HCT116 (cell line): ENCODE measurements at regions not wholly inside any gene's neighbourhood (a gene's known extent, or its start where the extent isn't known, plus 50 kb on each side); places are given as distances from the start of the nearest gene placed in this dataset.

Experiments used
- ATAC-seq: fragments of 200-7000 bp; cut with Tn5 transposase; 2 replicates; pipeline ENCODE4 v1.9.1; 2020; ENCODE audit warnings: mild to moderate bottlenecking, moderate library complexity
- BruUV-seq: library from RNA; stranded (reverse); fragments of 400-500 nt; replicated peaks from 2 replicates; lab custom pipeline; 2021; lab: Mats Ljungman, UMichigan
- CTCF ChIA-PET: fragments of 300-600 bp; sonication (Branson Sonifier 250); formaldehyde crosslinking; loops from one replicate; lab custom pipeline; 2021; ENCODE audit warnings: antibody characterized with exemption; lab: Charles Lee
- POLR2A ChIA-PET: fragments of 300-600, 350-600 bp; sonication (Branson Sonifier 250); formaldehyde crosslinking; loops from one replicate; lab custom pipeline; 2021; ENCODE audit warnings: antibody characterized with exemption; lab: Charles Lee
- RAD21 ChIA-PET, 2 experiments: fragments of 300-600 bp; sonication (Branson Sonifier 250); formaldehyde crosslinking; loops; one replicate each; lab custom pipeline; 2023; ENCODE audit warnings: low total read pairs in 2 of 2; ENCODE audit not compliant: uncharacterized antibody in 2 of 2, unreplicated experiment in 2 of 2, low non-redundant PET in 1 of 2; lab: Charles Lee
- DNase-seq: peaks from one replicate; pipeline ENCODE4 v3.0.0-alpha.2; 2010; ENCODE audit warnings: low read depth, low spot score
- H2AFZ ChIP-seq: fragments of 200-600 bp; shearing (Covaris generic), sonication (generic); 2 replicates; pipeline ENCODE4 v1.6.1; 2017; ENCODE audit warnings: low read depth, mixed run types, mixed read lengths, antibody characterized with exemption, low read length; ENCODE audit not compliant: poor library complexity, severe bottlenecking
- H3K27ac ChIP-seq: 2 replicates; pipeline ENCODE4 v1.5.1; 2012; ENCODE audit warnings: low read depth, low read length
- H3K27me3 ChIP-seq: fragments of 200-600 bp; sonication (generic); 2 replicates; pipeline ENCODE4 v1.6.1; 2016; ENCODE audit warnings: mixed run types, low read length, mixed read lengths; ENCODE audit not compliant: insufficient read depth
- H3K36me3 ChIP-seq, 2 experiments: fragments of 200-500 bp in 1 of 2; fragments of 200-600 bp in 1 of 2; sonication (Bioruptor generic) in 1 of 2; sonication (generic) in 1 of 2; 2 replicates each; pipeline versions ENCODE4 v1.5.1 to v1.6.1; 2014 to 2016; ENCODE audit warnings: low read length in 2 of 2, inconsistent platforms in 1 of 2, mixed read lengths in 1 of 2, mixed run types in 1 of 2; ENCODE audit not compliant: insufficient read depth in 2 of 2, control insufficient read depth in 1 of 2
- H3K4me1 ChIP-seq, 2 experiments: fragments of 200-600 bp in 1 of 2; sonication (generic) in 1 of 2; 2 replicates each; pipeline versions ENCODE4 v1.5.1 to v1.6.1; 2012 to 2017; ENCODE audit warnings: low read length in 2 of 2, inconsistent platforms in 1 of 2, mild to moderate bottlenecking in 1 of 2, mixed read lengths in 1 of 2, mixed run types in 1 of 2, moderate library complexity in 1 of 2; ENCODE audit not compliant: insufficient read depth in 2 of 2, control insufficient read depth in 1 of 2
- H3K4me2 ChIP-seq: fragments of 200-600 bp; sonication (generic); 2 replicates; pipeline ENCODE4 v1.6.1; 2017; ENCODE audit warnings: mixed run types, low read length, mixed read lengths
- H3K4me3 ChIP-seq, 2 experiments: fragments of 200-600 bp in 1 of 2; sonication (generic) in 1 of 2; replicated peaks in 1 of 2; 2 replicates each; pipeline ENCODE4 v1.5.1; 2011 to 2016; ENCODE audit warnings: low read length in 2 of 2, control low read depth in 1 of 2, low read depth in 1 of 2, mild to moderate bottlenecking in 1 of 2, mixed read lengths in 1 of 2, mixed run types in 1 of 2
- H3K79me2 ChIP-seq: fragments of 200-600 bp; sonication (generic); 2 replicates; pipeline ENCODE4 v1.6.1; 2017; ENCODE audit warnings: mild to moderate bottlenecking, mixed run types, low read length, moderate library complexity, mixed read lengths; ENCODE audit not compliant: insufficient read depth
- H3K9ac ChIP-seq: fragments of 200-600 bp; sonication (generic); 2 replicates; pipeline ENCODE4 v1.6.1; 2016; ENCODE audit warnings: low read length, mixed read lengths
- H3K9me2 ChIP-seq: fragments of 200-600 bp; sonication (generic), shearing (Covaris generic); 2 replicates; pipeline ENCODE4 v1.6.1; 2017; ENCODE audit warnings: mixed run types, mild to moderate bottlenecking, moderate library complexity; ENCODE audit not compliant: insufficient read depth
- H3K9me3 ChIP-seq, 2 experiments: fragments of 200-500 bp in 1 of 2; fragments of 200-600 bp in 1 of 2; sonication (Bioruptor generic) in 1 of 2; sonication (generic) in 1 of 2; 2 replicates each; pipeline ENCODE4 v1.6.1; 2014 to 2017; ENCODE audit warnings: low read length in 2 of 2, mixed read lengths in 2 of 2, inconsistent platforms in 1 of 2, low read depth in 1 of 2, mild to moderate bottlenecking in 1 of 2, mixed run types in 1 of 2, moderate library complexity in 1 of 2; ENCODE audit not compliant: control insufficient read depth in 1 of 2, insufficient read depth in 1 of 2
- H4K20me1 ChIP-seq: fragments of 200-600 bp; sonication (generic), shearing (Covaris generic); 2 replicates; pipeline ENCODE4 v1.6.1; 2017; ENCODE audit warnings: mixed run types, mild to moderate bottlenecking, moderate library complexity; ENCODE audit not compliant: insufficient read depth
- CBX3 ChIP-seq: IDR thresholded peaks from 2 replicates; pipeline ENCODE4 v1.6.1; 2012; ENCODE audit warnings: low read depth
- CEBPB ChIP-seq: IDR thresholded peaks from 2 replicates; pipeline ENCODE4 v1.6.1; 2012; ENCODE audit warnings: low read depth
- FOSL1 ChIP-seq: IDR thresholded peaks from 2 replicates; pipeline ENCODE4 v1.6.1; 2012; ENCODE audit warnings: low read depth
- JUND ChIP-seq: IDR thresholded peaks from 2 replicates; pipeline ENCODE4 v1.6.1; 2012
- POLR2A ChIP-seq: IDR thresholded peaks from 2 replicates; pipeline ENCODE4 v1.7.0; 2011; ENCODE audit warnings: borderline replicate concordance; ENCODE audit not compliant: insufficient read depth, insufficient read length; ENCODE audit errors: extremely low read depth
- RAD21 ChIP-seq: IDR thresholded peaks from 2 replicates; pipeline ENCODE4 v1.6.1; 2012; ENCODE audit warnings: low read depth, mild to moderate bottlenecking
- REST ChIP-seq: IDR thresholded peaks from 2 replicates; pipeline ENCODE4 v1.6.1; 2012; ENCODE audit warnings: low read depth
- SIN3A ChIP-seq: IDR thresholded peaks from 2 replicates; pipeline ENCODE4 v1.6.1; 2012; ENCODE audit warnings: low read depth
- SP1 ChIP-seq: IDR thresholded peaks from 2 replicates; pipeline ENCODE4 v1.6.1; 2012; ENCODE audit warnings: low read depth
- SRF ChIP-seq: IDR thresholded peaks from 2 replicates; pipeline ENCODE4 v1.6.1; 2012; ENCODE audit warnings: low read depth
- TCF7L2 ChIP-seq: IDR thresholded peaks from 2 replicates; pipeline ENCODE4 v1.7.0; 2011; ENCODE audit warnings: borderline replicate concordance, inconsistent platforms; ENCODE audit not compliant: insufficient read depth, insufficient read length; ENCODE audit errors: extremely low read depth
- ZNF274 ChIP-seq: fragments of 200-500 bp; sonication (Bioruptor generic); IDR thresholded peaks from 2 replicates; pipeline ENCODE4 v1.6.1; 2014; ENCODE audit warnings: mild to moderate bottlenecking, low read depth, low read length, inconsistent platforms
- intact Hi-C: fragments of 100-400 bp; cut with micrococcal nuclease; formaldehyde crosslinking; loops from 2 replicates; pipeline ENCODE4 v1.10.0; 2022

GRCh38 chr10:20405761-20406160 is 491.4 kb downstream of the NEBL start:
- Histone ChIP-seq H3K27me3 (no peaks in the 10 kb centered on the region), H3K4me2 (no peak overlapping the region), H2AFZ (no peak overlapping the region), H3K79me2 (no peaks in the 10 kb centered on the region), H3K9ac (no peak overlapping the region), H3K9me3 (peaks cover 0 to 2% of the 10 kb centered on the region in 2 experiments; a peak in 2 of 4 replicates), H4K20me1 (no peaks in the 10 kb centered on the region), H3K36me3 (no peaks in the 10 kb centered on the region), H3K27ac (no peak overlapping the region), H3K4me3 (no peak overlapping the region), H3K4me1 (no peaks in the 10 kb centered on the region), H3K9me2 (no peaks in the 10 kb centered on the region)
- ChIA-PET CTCF (no interaction called here), POLR2A (no interaction called here), RAD21 (no interaction called here)
- no TSS peak for BruUV-seq
- intact Hi-C loops = no loop called here
- no peak for TF ChIP-seq CBX3
- no peak for TF ChIP-seq TCF7L2
- TF ChIP-seq RAD21 = no peak
- no peak for TF ChIP-seq FOSL1
- TF ChIP-seq ZNF274 = no peak
- no peak for TF ChIP-seq SRF
- no peak for ATAC-seq
- DNase-seq = no peak

- Histone ChIP-seq H3K4me1 (no peaks in the 10 kb centered on the region), H3K4me3 (no peak overlapping the region), H3K27me3 (no peaks in the 10 kb centered on the region), H3K36me3 (no peaks in the 10 kb centered on the region), H3K4me2 (no peak overlapping the region), H2AFZ (no peak overlapping the region), H4K20me1 (no peaks in the 10 kb centered on the region), H3K9me2 (no peaks in the 10 kb centered on the region), H3K27ac (no peak overlapping the region), H3K79me2 (no peaks in the 10 kb centered on the region), H3K9me3 (peaks cover 0 to 3% of the 10 kb centered on the region in 2 experiments; a peak in 1 of 4 replicates), H3K9ac (no peak overlapping the region)
- ChIA-PET CTCF (no interaction called here), POLR2A (no interaction called here), RAD21 (no interaction called here)
- no TSS peak for BruUV-seq
- ATAC-seq (no peak), DNase-seq (no peak)
- TF ChIP-seq REST (no peak), POLR2A (no peak), CEBPB (no peak), SIN3A (no peak), JUND (no peak), SP1 (no peak)
- intact Hi-C loops = no loop called here
Measured at GRCh38 chr10:20405050-20405449, 492.1 kb downstream of the NEBL start.
